ENCODE measurements at regions not wholly inside any gene's neighbourhood (a gene's known extent, or its start where the extent isn't known, plus 50 kb on each side); places are given as distances from the start of the nearest gene placed in this dataset.

DNA sequence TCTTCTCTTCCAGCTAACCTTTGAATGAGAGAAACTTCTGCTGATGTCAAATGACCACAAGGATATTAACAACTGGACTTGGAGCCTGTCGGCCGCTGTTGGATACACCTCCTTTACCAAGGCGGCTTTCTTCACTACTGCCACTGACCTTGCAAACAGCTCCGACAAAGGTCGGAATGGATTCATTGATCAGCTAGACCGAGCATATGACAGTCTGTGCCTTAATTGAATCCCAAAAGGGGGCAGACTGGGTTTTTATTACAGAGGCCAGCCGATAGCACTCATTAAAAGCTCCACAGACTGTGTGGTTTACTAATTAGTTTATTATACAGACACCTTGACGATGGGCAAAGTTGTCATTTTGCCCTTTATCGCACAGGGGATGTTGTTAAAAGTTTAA lies 394.5 kb downstream of the RERGL start:
- H3K27me3 Mint-ChIP-seq (ENCODE audit: low read depth in 2 of 2), result no peaks in the 10 kb centered on the region
- H3K27ac Mint-ChIP-seq, result no peak overlapping the region
- H3K36me3 Mint-ChIP-seq, result no peaks in the 10 kb centered on the region
- H3K36me3 ChIP-seq (ENCODE audit: control insufficient read depth, insufficient read depth, low read length), result no peaks in the 10 kb centered on the region
- intact Hi-C loops (cut with micrococcal nuclease), result no loop called here
- H3K4me3 ChIP-seq (ENCODE audit: low read length), result no peak overlapping the region
- DNase-seq, result no peak
- ATAC-seq, result no peak
- H3K9me3 ChIP-seq (ENCODE audit: control insufficient read depth, insufficient read depth, low read length), result no peaks in the 10 kb centered on the region
- TF ChIP-seq, protein P1, sequence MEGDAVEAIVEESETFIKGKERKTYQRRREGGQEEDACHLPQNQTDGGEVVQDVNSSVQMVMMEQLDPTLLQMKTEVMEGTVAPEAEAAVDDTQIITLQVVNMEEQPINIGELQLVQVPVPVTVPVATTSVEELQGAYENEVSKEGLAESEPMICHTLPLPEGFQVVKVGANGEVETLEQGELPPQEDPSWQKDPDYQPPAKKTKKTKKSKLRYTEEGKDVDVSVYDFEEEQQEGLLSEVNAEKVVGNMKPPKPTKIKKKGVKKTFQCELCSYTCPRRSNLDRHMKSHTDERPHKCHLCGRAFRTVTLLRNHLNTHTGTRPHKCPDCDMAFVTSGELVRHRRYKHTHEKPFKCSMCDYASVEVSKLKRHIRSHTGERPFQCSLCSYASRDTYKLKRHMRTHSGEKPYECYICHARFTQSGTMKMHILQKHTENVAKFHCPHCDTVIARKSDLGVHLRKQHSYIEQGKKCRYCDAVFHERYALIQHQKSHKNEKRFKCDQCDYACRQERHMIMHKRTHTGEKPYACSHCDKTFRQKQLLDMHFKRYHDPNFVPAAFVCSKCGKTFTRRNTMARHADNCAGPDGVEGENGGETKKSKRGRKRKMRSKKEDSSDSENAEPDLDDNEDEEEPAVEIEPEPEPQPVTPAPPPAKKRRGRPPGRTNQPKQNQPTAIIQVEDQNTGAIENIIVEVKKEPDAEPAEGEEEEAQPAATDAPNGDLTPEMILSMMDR (IDR thresholded peaks at IDR 0.05), result no peak
- no peak overlapping the region for H3K27ac ChIP-seq (ENCODE audit: low read length)
- no peaks in the 10 kb centered on the region for H3K27me3 ChIP-seq (ENCODE audit: control insufficient read depth, insufficient read depth, low read length)
- WGBS (ENCODE audit: insufficient coverage), result 81% methylated on average over 9 of the region's 9 CpGs
- H3K4me1 Mint-ChIP-seq, result no peaks in the 10 kb centered on the region
- H3K4me1 ChIP-seq (ENCODE audit: control insufficient read depth, insufficient read depth, low read length), result no peaks in the 10 kb centered on the region
- H3K9me3 Mint-ChIP-seq, result peaks cover 3% of the 10 kb centered on the region in 2 donors
- H3K4me3 Mint-ChIP-seq, result no peak overlapping the region

DNA sequence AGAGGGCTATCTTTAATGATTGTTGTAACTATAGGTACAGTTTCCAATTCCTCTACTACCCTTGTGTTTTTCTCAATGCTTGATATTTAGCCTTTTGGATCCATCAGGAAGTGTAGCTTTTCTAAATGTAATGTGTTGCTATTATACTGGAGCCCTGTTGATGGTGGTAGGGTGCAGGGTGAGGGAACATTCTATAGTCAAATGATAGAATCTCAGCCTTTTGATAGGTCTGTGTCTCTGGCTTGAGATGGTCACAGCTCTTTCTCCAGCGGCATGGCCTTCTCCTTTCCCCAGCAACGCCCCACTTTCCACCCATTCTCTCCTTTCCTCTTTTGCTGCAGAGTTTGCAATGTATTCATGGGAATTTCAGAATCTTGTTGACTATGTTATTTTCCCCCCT lies 398.6 kb downstream of the RERGL start:
- Mint-ChIP-seq H3K27me3 (ENCODE audit: low read depth in 2 of 2) (no peaks in the 10 kb centered on the region), H3K9me3 (peaks cover 8 to 10% of the 10 kb centered on the region in 2 donors), H3K4me1 (no peaks in the 10 kb centered on the region), H3K4me3 (no peak overlapping the region), H3K36me3 (no peaks in the 10 kb centered on the region), H3K27ac (no peak overlapping the region)
- Histone ChIP-seq H3K4me1 (ENCODE audit: control insufficient read depth, insufficient read depth, low read length) (no peaks in the 10 kb centered on the region), H3K27me3 (ENCODE audit: control insufficient read depth, insufficient read depth, low read length) (no peaks in the 10 kb centered on the region), H3K36me3 (ENCODE audit: control insufficient read depth, insufficient read depth, low read length) (no peaks in the 10 kb centered on the region), H3K4me3 (ENCODE audit: low read length) (no peak overlapping the region), H3K9me3 (ENCODE audit: control insufficient read depth, insufficient read depth, low read length) (peaks cover 4% of the 10 kb centered on the region), H3K27ac (ENCODE audit: low read length) (no peak overlapping the region)
- TF ChIP-seq, protein P1 (IDR thresholded peaks at IDR 0.05), result no peak
- intact Hi-C loops (cut with micrococcal nuclease), result no loop called here
- WGBS (ENCODE audit: insufficient coverage), result 89% methylated on average over 2 of the region's 2 CpGs
- DNase-seq (no peak), ATAC-seq (no peak)

DNA sequence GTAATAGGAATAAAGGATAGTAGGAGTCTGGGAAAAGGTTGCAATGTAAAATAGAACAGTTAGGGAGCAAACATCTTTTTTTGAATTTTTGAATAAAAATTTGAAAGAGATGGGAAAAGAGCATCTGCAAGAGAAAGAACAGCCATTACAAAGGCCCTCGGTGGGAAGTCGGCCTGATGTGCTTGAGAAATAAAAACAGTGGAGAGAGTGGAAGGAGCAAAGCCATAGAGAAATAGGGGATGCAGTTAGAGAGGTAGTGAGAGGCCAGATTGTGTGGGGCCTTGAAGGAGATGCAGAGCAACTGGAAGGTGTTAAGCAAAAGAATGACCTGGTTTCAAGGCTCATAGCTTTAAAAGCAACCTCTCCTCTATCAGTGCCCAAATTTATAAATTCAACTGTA lies 409.8 kb downstream of the RERGL start:
- intact Hi-C loops (cut with micrococcal nuclease), result no loop called here

More for the DNA sequence above, 409.8 kb downstream of the RERGL start:
- no peaks in the 10 kb centered on the region for H3K27me3 Mint-ChIP-seq (ENCODE audit: low read depth in 2 of 2)
- peaks cover 13 to 22% of the 10 kb centered on the region in 2 donors for H3K9me3 Mint-ChIP-seq
- no peaks in the 10 kb centered on the region for H3K36me3 Mint-ChIP-seq
- no peak overlapping the region for H3K4me3 Mint-ChIP-seq
- DNase-seq, result no peak
- H3K4me3 ChIP-seq (ENCODE audit: low read length), result no peak overlapping the region
- no peaks in the 10 kb centered on the region for H3K4me1 ChIP-seq (ENCODE audit: control insufficient read depth, insufficient read depth, low read length)
- H3K27me3 ChIP-seq (ENCODE audit: control insufficient read depth, insufficient read depth, low read length), result no peaks in the 10 kb centered on the region
- 48% methylated on average over 2 of the region's 2 CpGs for WGBS (ENCODE audit: insufficient coverage)
- no peak overlapping the region for H3K27ac ChIP-seq (ENCODE audit: low read length)
- no peak for ATAC-seq
- TF ChIP-seq, protein P1 (IDR thresholded peaks at IDR 0.05), result no peak
- no peaks in the 10 kb centered on the region for H3K9me3 ChIP-seq (ENCODE audit: control insufficient read depth, insufficient read depth, low read length)
- no peaks in the 10 kb centered on the region for H3K36me3 ChIP-seq (ENCODE audit: control insufficient read depth, insufficient read depth, low read length)
- no peaks in the 10 kb centered on the region for H3K4me1 Mint-ChIP-seq
- H3K27ac Mint-ChIP-seq, result no peak overlapping the region
